D341Med (cell line): ENCODE measurements at regions not wholly inside any gene's neighbourhood (a gene's known extent, or its start where the extent isn't known, plus 50 kb on each side); places are given as distances from the start of the nearest gene placed in this dataset.
"Not testable (repeated sequence)": the region's sequence is repeated elsewhere in the genome, so short reads cannot be mapped to it uniquely, and the experiment has no call there.

ENCODE experiments used
- DNase-seq: peaks from one replicate; pipeline ENCODE4 v3.0.0; 2012; ENCODE audit warnings: low spot score

- DNase-seq: no peak
Observed at GRCh38 chr1:67947114-67947513, 103.3 kb downstream of the DIRAS3 start.

- peak; percentile 73 for DNase-seq
Observed at GRCh38 chr1:67945733-67946374, 104.6 kb downstream of the DIRAS3 start.

- DNase-seq: no peak
Observed at GRCh38 chr1:67942274-67942673, 108.2 kb downstream of the DIRAS3 start.

DNA sequence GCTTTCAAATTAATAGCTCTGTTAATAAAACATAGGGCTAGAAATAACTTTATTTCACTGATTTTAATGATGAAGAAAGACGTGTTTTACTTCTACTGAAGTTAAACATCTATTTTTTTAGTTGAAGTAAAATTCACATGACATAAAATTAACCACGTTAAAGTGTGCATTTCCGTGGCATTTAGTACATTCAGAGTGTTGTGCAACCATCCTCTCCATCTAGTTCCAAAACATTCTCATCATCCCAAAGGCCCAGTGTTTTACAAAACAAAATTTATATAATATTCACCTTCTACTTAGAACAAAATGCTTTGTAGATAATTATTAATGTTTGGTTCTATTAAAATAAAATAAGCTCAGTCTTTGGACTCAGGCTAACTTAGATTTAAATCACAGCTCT is 108.5 kb upstream of the GNG12 start:
- DNase-seq: no peak

DNA sequence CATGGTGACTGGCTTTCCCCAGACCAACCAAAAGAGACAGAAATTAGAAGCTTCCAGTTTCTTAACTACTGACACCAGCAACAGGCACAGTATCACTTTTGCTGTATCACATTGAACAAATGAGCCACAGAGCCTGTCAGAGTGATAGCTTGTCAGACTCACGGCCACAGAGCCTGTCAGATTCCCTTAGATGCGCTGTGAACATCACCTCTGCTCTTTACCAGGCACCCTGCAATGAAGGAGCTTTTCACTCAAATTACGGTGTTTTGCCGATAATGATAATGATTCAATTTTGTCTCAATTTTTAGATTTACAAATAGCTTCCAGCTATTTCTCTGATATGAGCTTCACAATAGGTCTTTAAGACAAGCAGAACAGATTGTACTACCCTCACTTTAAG is 107.9 kb upstream of the GNG12 start:
- no peak for DNase-seq

DNA sequence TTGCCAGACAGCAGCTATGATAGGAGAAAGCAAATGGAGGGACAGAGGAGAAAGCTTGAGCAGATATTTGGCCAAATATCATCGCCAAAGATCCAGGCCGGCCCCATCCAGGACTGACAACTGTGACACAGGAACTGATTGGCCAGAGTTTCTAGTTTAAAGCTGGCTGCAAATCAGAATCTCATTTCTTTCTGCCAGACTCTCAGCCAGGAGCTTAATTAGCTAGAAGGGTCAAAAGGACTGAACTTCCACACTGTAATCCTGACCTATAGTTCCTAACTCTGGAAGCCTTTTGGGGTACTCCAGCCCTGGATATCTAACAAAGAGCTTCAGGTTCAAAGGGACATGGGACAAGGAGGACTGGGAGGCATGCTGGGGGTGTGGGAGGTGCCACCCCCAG is 106.7 kb upstream of the GNG12 start:
- no peak for DNase-seq

DNA sequence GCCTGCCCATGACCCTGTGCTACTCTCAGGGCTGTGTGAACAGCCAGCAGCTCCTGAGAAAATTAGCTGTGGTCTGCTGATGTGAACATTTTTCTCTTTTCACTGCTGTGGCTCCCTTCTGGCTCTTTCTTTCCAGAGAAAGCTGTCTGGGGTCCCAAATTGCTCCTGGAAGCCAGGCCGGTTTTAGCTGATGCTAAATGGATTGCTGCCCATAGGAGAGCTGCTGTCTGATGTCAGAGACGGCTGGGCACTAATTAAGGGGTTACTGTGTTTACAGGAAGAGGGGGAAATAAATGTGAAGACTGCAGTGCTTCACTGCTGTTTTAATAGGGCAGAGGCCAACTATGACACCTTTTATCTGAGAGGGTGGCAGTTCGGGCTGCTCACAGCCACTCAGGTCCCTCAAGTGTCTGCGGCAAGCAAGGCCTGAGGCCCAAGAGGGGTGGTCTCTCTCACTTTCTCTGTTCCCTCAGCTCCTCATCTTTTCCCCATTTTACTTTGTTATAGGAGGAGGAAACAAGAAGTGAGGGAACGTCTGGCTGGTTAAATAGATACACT is 106.0 kb upstream of the GNG12 start:
- no peak for DNase-seq

GRCh38 chr1:67937651-67938050 is 104.4 kb upstream of the GNG12 start:
- no peak for DNase-seq

- DNase-seq: no peak
Observed at GRCh38 chr1:67937010-67937409, 103.7 kb upstream of the GNG12 start.

DNA sequence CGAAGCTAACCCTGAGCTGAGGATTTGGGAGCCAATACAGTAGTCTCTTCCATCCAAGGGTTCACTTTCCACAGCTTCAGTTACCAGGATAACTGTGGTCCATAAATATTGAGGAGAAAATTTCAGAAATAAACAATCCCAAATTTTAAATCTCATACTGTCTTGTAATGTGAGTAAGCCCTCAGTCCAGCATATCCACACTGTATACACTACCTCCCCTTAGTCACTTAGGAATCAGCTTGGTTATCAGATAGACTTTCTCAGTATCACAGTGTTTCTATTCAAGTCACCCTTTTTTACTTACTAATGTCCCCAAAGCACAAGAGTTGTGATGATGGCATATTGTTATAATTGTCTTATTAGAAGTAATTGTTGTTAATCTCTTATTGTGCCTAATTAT is 102.3 kb upstream of the GNG12 start:
- DNase-seq: no peak

DNA sequence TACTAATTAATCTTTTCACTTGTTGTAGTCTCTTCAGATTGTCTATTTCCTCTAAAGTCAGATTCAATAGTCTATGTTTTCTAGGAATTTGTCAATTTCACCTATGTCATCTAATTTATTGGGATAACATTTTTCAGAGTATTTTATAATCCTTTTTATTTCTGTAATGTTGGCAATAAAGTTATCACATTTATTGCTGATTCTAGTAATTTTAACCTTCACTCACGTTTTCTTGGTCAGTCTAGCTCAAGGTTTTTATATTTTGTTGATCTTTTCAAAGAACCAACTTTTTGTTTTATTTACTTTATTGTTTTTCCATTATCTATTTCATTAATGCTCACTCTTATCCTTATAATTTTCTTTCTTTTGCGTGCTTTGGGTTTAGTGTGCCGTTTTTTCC is 97.9 kb upstream of the GNG12 start:
- no peak for DNase-seq

DNA sequence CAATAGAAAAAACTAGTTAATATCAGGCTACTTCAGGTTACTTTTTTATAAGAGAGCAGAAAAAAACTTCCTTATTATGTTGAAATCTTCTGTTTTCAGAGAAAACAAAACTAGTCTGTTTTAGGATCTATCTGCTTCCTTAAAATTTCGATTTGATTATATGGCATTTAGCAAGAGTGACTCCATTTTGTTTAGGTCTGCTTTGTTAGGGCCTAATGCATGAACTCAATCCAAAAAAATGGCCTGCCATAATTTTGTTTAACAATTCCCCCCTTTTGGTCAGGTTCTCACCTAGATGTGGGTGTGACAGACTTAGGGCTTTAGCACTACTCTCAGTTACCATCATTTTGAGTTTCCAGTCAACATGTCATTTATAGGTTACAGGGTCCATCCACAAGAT is 89.8 kb upstream of the GNG12 start:
- no peak for DNase-seq

GRCh38 chr1:67921725-67922489 is 88.6 kb upstream of the GNG12 start:
- DNase-seq: no peak

DNA sequence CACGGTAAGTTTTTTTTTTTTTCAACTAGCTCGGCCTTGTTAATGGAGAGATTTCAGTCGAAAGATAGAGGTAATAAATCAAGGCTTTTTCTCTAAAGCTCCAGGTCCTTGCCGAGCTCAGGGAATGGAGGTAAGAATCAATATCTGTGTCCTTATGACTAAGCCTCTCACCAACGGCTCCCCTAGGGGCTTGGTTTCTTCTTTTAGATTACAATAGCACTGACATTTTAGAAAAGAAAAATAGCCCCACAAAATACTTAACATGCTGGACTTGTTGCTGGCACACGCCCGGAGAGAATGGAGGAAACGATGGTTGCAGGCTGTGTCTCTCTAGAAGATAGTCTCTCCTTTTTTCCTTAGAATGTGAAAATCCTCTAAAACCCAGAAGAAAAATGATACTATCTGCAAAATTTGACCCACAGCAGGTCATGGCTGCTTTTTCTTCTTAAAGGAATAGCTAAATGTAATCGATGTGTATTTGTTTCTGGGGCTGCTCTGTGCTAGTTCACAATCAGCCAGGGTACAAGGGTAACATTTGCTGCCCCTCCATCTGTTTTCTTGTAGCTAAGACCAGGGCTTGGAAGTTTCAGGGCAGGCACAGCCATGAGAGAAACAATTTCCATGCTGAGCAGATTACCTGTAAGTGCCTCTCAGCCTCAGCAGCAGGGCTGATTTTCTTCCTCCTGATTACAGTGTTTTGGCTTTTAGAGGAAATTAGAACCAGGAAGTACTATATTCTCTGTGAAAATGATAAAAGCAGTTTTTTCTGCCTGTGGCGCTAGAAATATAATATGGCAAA is 86.2 kb upstream of the GNG12 start:
- no peak for DNase-seq

- DNase-seq: no peak
Observed at GRCh38 chr1:67918067-67918466, 84.8 kb upstream of the GNG12 start.

DNA sequence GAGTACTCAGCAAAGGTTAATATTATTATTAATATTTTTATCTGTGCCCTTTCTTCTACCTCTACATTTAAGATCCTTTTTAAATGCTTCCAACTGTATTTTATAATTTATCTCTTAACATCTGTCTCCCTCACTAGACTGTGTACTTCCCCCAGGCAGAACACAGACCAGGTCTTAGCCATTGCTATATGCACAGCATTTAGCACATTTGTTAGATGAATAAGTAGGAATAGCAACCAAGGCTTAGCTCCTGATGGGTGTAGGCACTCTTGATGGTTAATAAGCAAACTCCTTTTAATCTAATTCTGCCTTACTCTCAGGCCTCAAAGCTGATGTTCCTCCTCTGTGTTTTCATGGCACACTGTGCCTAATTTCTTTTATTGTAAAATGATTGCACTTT is 83.7 kb upstream of the GNG12 start:
- DNase-seq: no peak

- DNase-seq: peak; percentile 32
Observed at GRCh38 chr1:67916140-67916886, 83.0 kb upstream of the GNG12 start.

GRCh38 chr1:67909776-67910175 is 76.5 kb upstream of the GNG12 start:
- DNase-seq: no peak

DNA sequence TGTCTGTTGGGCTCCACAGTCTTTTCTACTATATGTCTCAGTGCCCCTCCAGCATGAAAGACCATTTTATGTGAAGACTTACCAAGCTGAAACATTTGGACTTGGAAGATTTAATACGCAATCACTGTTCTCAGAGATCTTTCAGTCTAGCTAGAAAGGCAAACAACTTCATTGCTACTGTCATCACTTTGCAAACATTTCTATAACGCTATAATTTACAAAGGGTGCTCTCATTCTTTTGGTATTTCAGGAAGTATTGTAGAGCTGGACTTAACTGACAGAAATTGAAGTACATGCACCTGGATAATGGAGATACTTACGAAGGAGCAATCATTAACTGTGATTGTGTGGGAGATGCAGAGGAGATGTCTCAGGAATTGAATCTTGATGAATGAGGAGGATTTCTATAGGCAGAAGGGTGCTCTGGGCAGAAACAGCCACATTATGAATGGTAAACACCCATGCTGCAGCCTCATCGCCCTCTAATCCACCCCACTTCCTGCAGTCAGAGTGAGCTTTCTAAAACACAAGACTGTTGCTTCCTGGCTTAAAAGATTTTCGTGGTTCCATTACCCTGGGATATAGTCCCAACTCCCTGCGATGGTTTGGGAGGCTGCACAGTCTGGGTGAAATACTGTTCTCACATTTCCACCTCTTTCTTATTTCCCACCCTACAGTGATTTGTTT is 75.1 kb upstream of the GNG12 start:
- DNase-seq: no peak

DNA sequence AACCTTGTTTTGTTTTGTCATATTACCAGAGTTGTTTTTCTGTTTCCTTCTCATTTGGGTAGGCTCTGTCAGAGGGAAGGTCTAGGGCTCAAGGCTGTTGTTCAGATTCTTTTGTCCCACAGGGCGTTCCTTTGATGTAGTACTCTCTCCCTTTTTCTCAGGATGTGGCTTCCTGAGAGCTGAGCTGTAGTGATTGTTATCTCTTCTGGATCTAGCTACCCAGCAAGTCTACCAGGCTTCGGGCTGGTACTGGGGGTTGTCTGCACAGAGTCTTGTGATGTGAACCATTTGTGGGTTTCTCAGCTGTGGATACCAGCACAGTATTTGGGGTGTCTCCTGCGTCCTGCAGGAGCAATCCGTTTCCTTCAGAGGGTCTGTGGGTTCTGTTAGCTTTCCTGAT is 74.2 kb upstream of the GNG12 start:
- DNase-seq: not testable (repeated sequence)

DNA sequence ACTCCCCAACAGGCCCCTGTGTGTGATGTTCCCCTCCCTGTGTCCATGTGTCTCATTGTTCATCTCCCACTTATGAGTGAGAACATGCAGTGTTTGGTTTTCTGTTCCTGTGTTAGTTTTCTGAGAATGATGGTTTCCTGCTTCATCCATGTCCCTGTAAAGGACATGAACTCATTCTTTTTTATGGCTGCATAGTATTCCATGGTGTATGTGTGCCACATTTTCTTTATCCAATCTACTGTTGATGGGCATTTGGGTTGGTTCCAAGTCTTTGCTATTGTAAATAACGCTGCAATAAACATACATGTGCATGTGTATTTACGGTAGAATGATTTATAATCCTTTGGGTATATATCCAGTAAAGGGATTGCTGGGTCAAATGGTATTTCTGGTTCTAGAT is 72.7 kb upstream of the GNG12 start:
- not testable (repeated sequence) for DNase-seq
